ENCODE measurements at regions not wholly inside any gene's neighbourhood (a gene's known extent, or its start where the extent isn't known, plus 50 kb on each side); places are given as distances from the start of the nearest gene placed in this dataset.

GRCh38 chr3:181899702-181900101 is 188.0 kb downstream of the SOX2 start:
- no peak for DNase-seq
- POLR2A ChIA-PET (ENCODE audit: unreplicated experiment) = no interaction called here

More at GRCh38 chr3:181899702-181900101, 188.0 kb downstream of the SOX2 start:
- no peak overlapping the region for H3K14ac ChIP-seq (replicated peaks; ENCODE audit: low read depth, low read length)
- no peaks in the 10 kb centered on the region for H3K4me1 ChIP-seq (ENCODE audit: control insufficient read depth, insufficient read depth, low read length)
- no peak overlapping the region for H4K91ac ChIP-seq (ENCODE audit: insufficient read depth, low read depth, low read length)
- BruUV-seq (replicated peaks) = no TSS peak
- no peak overlapping the region for H2BK5ac ChIP-seq (ENCODE audit: low read depth, low read length, poor library complexity, severe bottlenecking)
- CTCF ChIA-PET = no interaction called here
- H3K4ac ChIP-seq (ENCODE audit: low read depth, low read length) = no peak overlapping the region
- no peak overlapping the region for H3K4me3 ChIP-seq (ENCODE audit: insufficient read depth, low read depth, low read length)
- H3K79me1 ChIP-seq (ENCODE audit: low read depth in 1 of 2, low read length in 2 of 2) = no peaks in the 10 kb centered on the region
- H2BK15ac ChIP-seq (ENCODE audit: low read depth, low read length) = no peak overlapping the region
- H3K27me3 ChIP-seq (ENCODE audit: control insufficient read depth, insufficient read depth, low read length) = no peaks in the 10 kb centered on the region
- no peak overlapping the region for H3K23ac ChIP-seq (ENCODE audit: low read depth, low read length)
- no peak overlapping the region for H3K56ac ChIP-seq (ENCODE audit: extremely low read depth, insufficient read depth, low read length)
- no peak overlapping the region for H4K8ac ChIP-seq (ENCODE audit: low read depth in 2 of 2, low read length in 2 of 2)
- no peak overlapping the region for H3K4me2 ChIP-seq (ENCODE audit: low read depth, low read length)
- in situ Hi-C loops (cut with MboI; ENCODE audit: low sequenced_read_pairs) = no loop called here
- no peak overlapping the region for H4K5ac ChIP-seq (ENCODE audit: low read depth, low read length)
- no peak overlapping the region for H2AK9ac ChIP-seq (replicated peaks; ENCODE audit: low read depth, low read length, poor library complexity)
- no peak overlapping the region for H3K18ac ChIP-seq (ENCODE audit: low read depth, low read length)
- no peak overlapping the region for H3K27ac ChIP-seq (ENCODE audit: insufficient read depth, low read length)
- no peaks in the 10 kb centered on the region for H3K36me3 ChIP-seq (ENCODE audit: control insufficient read depth, insufficient read depth, low read length)
- no peak overlapping the region for H3K9ac ChIP-seq (ENCODE audit: low read depth, low read length)
- WGBS, 2 experiments (ENCODE audit: extremely low coverage in 2 of 2, insufficient read length in 1 of 2) = no CpG with 5 or more reads among the region's 1 CpG
- no peaks in the 10 kb centered on the region for H4K20me1 ChIP-seq (ENCODE audit: insufficient read depth, low read length)
- TF ChIP-seq CHD1 (IDR thresholded peaks at IDR 0.05; ENCODE audit: low read depth, low read length) = no peak
- no peak for TF ChIP-seq USF2 (IDR thresholded peaks at IDR 0.05; ENCODE audit: low read depth, low read length)
- TF ChIP-seq, protein P1, sequence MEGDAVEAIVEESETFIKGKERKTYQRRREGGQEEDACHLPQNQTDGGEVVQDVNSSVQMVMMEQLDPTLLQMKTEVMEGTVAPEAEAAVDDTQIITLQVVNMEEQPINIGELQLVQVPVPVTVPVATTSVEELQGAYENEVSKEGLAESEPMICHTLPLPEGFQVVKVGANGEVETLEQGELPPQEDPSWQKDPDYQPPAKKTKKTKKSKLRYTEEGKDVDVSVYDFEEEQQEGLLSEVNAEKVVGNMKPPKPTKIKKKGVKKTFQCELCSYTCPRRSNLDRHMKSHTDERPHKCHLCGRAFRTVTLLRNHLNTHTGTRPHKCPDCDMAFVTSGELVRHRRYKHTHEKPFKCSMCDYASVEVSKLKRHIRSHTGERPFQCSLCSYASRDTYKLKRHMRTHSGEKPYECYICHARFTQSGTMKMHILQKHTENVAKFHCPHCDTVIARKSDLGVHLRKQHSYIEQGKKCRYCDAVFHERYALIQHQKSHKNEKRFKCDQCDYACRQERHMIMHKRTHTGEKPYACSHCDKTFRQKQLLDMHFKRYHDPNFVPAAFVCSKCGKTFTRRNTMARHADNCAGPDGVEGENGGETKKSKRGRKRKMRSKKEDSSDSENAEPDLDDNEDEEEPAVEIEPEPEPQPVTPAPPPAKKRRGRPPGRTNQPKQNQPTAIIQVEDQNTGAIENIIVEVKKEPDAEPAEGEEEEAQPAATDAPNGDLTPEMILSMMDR (conservative IDR thresholded peaks at IDR 0.05; ENCODE audit: low read depth, low read length) = no peak
- no peak for TF ChIP-seq CEBPB (IDR thresholded peaks at IDR 0.05; ENCODE audit: low read depth, low read length)
- TF ChIP-seq ELK1 (IDR thresholded peaks at IDR 0.05; ENCODE audit: borderline replicate concordance, low read depth, low read length) = no peak
- TF ChIP-seq SMC3 (IDR thresholded peaks at IDR 0.05; ENCODE audit: low read depth, low read length) = no peak
- no peak for TF ChIP-seq MAZ (IDR thresholded peaks at IDR 0.05; ENCODE audit: borderline replicate concordance, low read depth, low read length)
- no peak overlapping the region for H2AFZ ChIP-seq (replicated peaks; ENCODE audit: low read length, poor library complexity)
- no peaks in the 10 kb centered on the region for H3K9me1 ChIP-seq (ENCODE audit: insufficient read depth, low read length)
- H2BK20ac ChIP-seq (ENCODE audit: low read depth, low read length) = no peak overlapping the region
- intact Hi-C loops (cut with micrococcal nuclease) = no loop called here
- dilution Hi-C loops (cut with HindIII; ENCODE audit: low sequenced_read_pairs, unreplicated experiment) = no loop called here
- H2BK120ac ChIP-seq (ENCODE audit: low read depth, low read length) = no peak overlapping the region
- H3K9me3 ChIP-seq (ENCODE audit: control insufficient read depth, insufficient read depth, low read length) = peaks cover 8% of the 10 kb centered on the region
- H2AK5ac ChIP-seq (ENCODE audit: low read depth, low read length) = no peak overlapping the region
- no peak for ATAC-seq (ENCODE audit: low read depth)
